H1 (cell line): ENCODE measurements at regions not wholly inside any gene's neighbourhood (a gene's known extent, or its start where the extent isn't known, plus 50 kb on each side); places are given as distances from the start of the nearest gene placed in this dataset.

Source experiments
- CTCF ChIA-PET: fragments of 300-600 bp; sonication (Branson Sonifier 250); formaldehyde crosslinking; loops from one replicate; lab custom pipeline; 2021; ENCODE audit not compliant: partially characterized antibody; lab: Charles Lee
- POLR2A ChIA-PET: fragments of 300-600 bp; sonication (Branson Sonifier 250); formaldehyde crosslinking; loops from one replicate; lab custom pipeline; 2021; ENCODE audit warnings: inconsistent platforms; ENCODE audit not compliant: partially characterized antibody; lab: Charles Lee
- DNase-seq, 2 experiments: peaks; one replicate each; pipeline versions ENCODE4 v3.0.0 to v3.0.0-alpha.2; 2010 to 2022; ENCODE audit warnings: low spot score in 2 of 2, low read depth in 1 of 2, mixed read lengths in 1 of 2
- FAIRE-seq: peaks from 2 replicates; lab custom pipeline; 2011; peaks lifted over from hg19 to GRCh38; lab: Jason Lieb, UNC
- H2AFZ ChIP-seq: 2 replicates; pipeline ENCODE4 v1.8.1; 2012; ENCODE audit warnings: low read length, inconsistent platforms
- H2AK5ac ChIP-seq: 2 replicates; pipeline ENCODE4 v1.6.1; 2013; ENCODE audit warnings: low read depth, low read length
- H2BK120ac ChIP-seq: replicated peaks from 2 replicates; pipeline ENCODE3; 2013; ENCODE audit warnings: low read depth, low read length, inconsistent platforms
- H2BK12ac ChIP-seq: 2 replicates; pipeline ENCODE4 v1.6.1; 2013; ENCODE audit warnings: low read depth, low read length
- H2BK15ac ChIP-seq: 2 replicates; pipeline ENCODE4 v1.6.1; 2013; ENCODE audit warnings: low read length
- H2BK20ac ChIP-seq: 2 replicates; pipeline ENCODE4 v1.6.1; 2013; ENCODE audit warnings: low read length
- H2BK5ac ChIP-seq: 2 replicates; pipeline ENCODE4 v1.6.1; 2013; ENCODE audit warnings: low read depth, low read length
- H3K14ac ChIP-seq: 2 replicates; pipeline ENCODE4 v1.6.1; 2013; ENCODE audit warnings: inconsistent platforms; ENCODE audit not compliant: insufficient read length
- H3K18ac ChIP-seq: 2 replicates; pipeline ENCODE4 v1.6.1; 2013; ENCODE audit warnings: low read length; ENCODE audit errors: extremely low read depth
- H3K23ac ChIP-seq: 2 replicates; pipeline ENCODE4 v1.6.1; 2013; ENCODE audit warnings: inconsistent platforms; ENCODE audit not compliant: insufficient read length
- H3K23me2 ChIP-seq: 2 replicates; pipeline ENCODE4 v1.6.1; 2013; ENCODE audit warnings: low read depth, low read length
- H3K27ac ChIP-seq: 2 replicates; pipeline ENCODE4 v1.6.1; 2011; ENCODE audit warnings: low read depth, low read length, inconsistent platforms
- H3K27me3 ChIP-seq, 4 experiments: replicated peaks in 1 of 4; 1 replicate in 1 of 4; 2 replicates in 3 of 4; pipeline versions ENCODE4 v1.6.1 to v1.8.1; 2011 to 2013; ENCODE audit warnings: low read length in 3 of 4, mild to moderate bottlenecking in 3 of 4, inconsistent platforms in 2 of 4, mixed read lengths in 2 of 4, moderate library complexity in 1 of 4; ENCODE audit not compliant: control insufficient read depth in 3 of 4, insufficient read depth in 3 of 4; ENCODE audit errors: extremely low read depth in 1 of 4
- H3K36me3 ChIP-seq, 4 experiments: 2 replicates each; pipeline versions ENCODE4 v1.6.1 to v1.8.1; 2011 to 2013; ENCODE audit warnings: mild to moderate bottlenecking in 4 of 4, low read length in 3 of 4, moderate library complexity in 2 of 4, control low read depth in 1 of 4, inconsistent platforms in 1 of 4; ENCODE audit not compliant: insufficient read depth in 4 of 4, control insufficient read depth in 2 of 4
- H3K4ac ChIP-seq: replicated peaks from 2 replicates; pipeline ENCODE3; 2013; ENCODE audit warnings: low read length, low read depth, mixed read lengths, inconsistent platforms; ENCODE audit not compliant: insufficient read length
- H3K4me1 ChIP-seq, 4 experiments: replicated peaks in 1 of 4; 1 replicate in 1 of 4; 2 replicates in 3 of 4; pipeline versions ENCODE4 v1.6.1 to v1.8.1; 2011 to 2013; ENCODE audit warnings: low read length in 3 of 4, inconsistent platforms in 2 of 4, mixed read lengths in 1 of 4; ENCODE audit not compliant: insufficient read depth in 4 of 4, control insufficient read depth in 3 of 4
- H3K4me2 ChIP-seq, 2 experiments: 2 replicates each; pipeline versions ENCODE4 v1.6.1 to v1.8.1; 2011 to 2013; ENCODE audit warnings: low read depth in 2 of 2, low read length in 2 of 2, control low read depth in 1 of 2, inconsistent platforms in 1 of 2, mild to moderate bottlenecking in 1 of 2; ENCODE audit not compliant: insufficient read depth in 1 of 2
- H3K4me3 ChIP-seq, 4 experiments: fragments of 200-600, 300-600 bp in 1 of 4; sonication (generic), shearing (Covaris generic), sonication (Bioruptor Twin) in 1 of 4; 2 replicates each; pipeline versions ENCODE4 v1.5.1 to v1.8.1; 2011 to 2016; ENCODE audit warnings: low read length in 4 of 4, low read depth in 3 of 4, control low read depth in 2 of 4, inconsistent platforms in 2 of 4, mild to moderate bottlenecking in 2 of 4, mixed read lengths in 1 of 4, moderate library complexity in 1 of 4; ENCODE audit not compliant: insufficient read depth in 2 of 4; ENCODE audit errors: extremely low read depth in 1 of 4
- H3K56ac ChIP-seq: replicated peaks from 2 replicates; pipeline ENCODE3; 2013; ENCODE audit warnings: low read depth, mild to moderate bottlenecking, mixed read lengths, low read length, inconsistent platforms; ENCODE audit not compliant: insufficient read length
- H3K79me1 ChIP-seq: 2 replicates; pipeline ENCODE4 v1.6.1; 2013; ENCODE audit warnings: low read depth, low read length, control low read depth
- H3K79me2 ChIP-seq, 2 experiments: 2 replicates each; pipeline versions ENCODE4 v1.6.1 to v1.8.1; 2012 to 2013; ENCODE audit warnings: low read length in 2 of 2, mild to moderate bottlenecking in 2 of 2, inconsistent platforms in 1 of 2; ENCODE audit not compliant: insufficient read depth in 2 of 2, control insufficient read depth in 1 of 2
- H3K9ac ChIP-seq, 4 experiments: replicated peaks in 1 of 4; 1 replicate in 1 of 4; 2 replicates in 3 of 4; pipeline versions ENCODE4 v1.6.1 to v1.8.1; 2011 to 2013; ENCODE audit warnings: low read depth in 3 of 4, low read length in 3 of 4, control low read depth in 2 of 4, mild to moderate bottlenecking in 2 of 4, moderate library complexity in 2 of 4, inconsistent platforms in 1 of 4; ENCODE audit errors: extremely low read depth in 1 of 4
- H3K9me3 ChIP-seq, 2 experiments: 2 replicates each; pipeline versions ENCODE4 v1.6.1 to v1.8.1; 2012 to 2013; ENCODE audit warnings: mild to moderate bottlenecking in 2 of 2, moderate library complexity in 2 of 2, control low read depth in 1 of 2, inconsistent platforms in 1 of 2, low read depth in 1 of 2, low read length in 1 of 2, mixed read lengths in 1 of 2; ENCODE audit not compliant: insufficient read depth in 2 of 2
- H4K20me1 ChIP-seq, 2 experiments: replicated peaks in 1 of 2; 2 replicates each; pipeline versions ENCODE3 to v1.8.1; 2011 to 2013; ENCODE audit warnings: inconsistent platforms in 2 of 2, low read length in 2 of 2, mild to moderate bottlenecking in 1 of 2; ENCODE audit not compliant: insufficient read depth in 2 of 2, control insufficient read depth in 1 of 2
- H4K5ac ChIP-seq: 2 replicates; pipeline ENCODE4 v1.6.1; 2013; ENCODE audit warnings: low read length, low read depth, mixed read lengths, inconsistent platforms; ENCODE audit not compliant: insufficient read length
- H4K8ac ChIP-seq: 2 replicates; pipeline ENCODE4 v1.8.0; 2013; ENCODE audit warnings: mild to moderate bottlenecking, moderate library complexity, low read length, inconsistent platforms; ENCODE audit not compliant: insufficient read depth; ENCODE audit errors: extremely low read depth
- H4K91ac ChIP-seq: replicated peaks from 2 replicates; pipeline ENCODE3; 2013; ENCODE audit warnings: low read length, mixed read lengths, inconsistent platforms; ENCODE audit not compliant: insufficient read length
- EZH2 ChIP-seq: fragments of 200-600 bp; sonication (generic); IDR thresholded peaks from 2 replicates; pipeline ENCODE4 v1.7.1; 2012; ENCODE audit warnings: low read depth, mild to moderate bottlenecking, moderate library complexity, low read length, inconsistent platforms; ENCODE audit not compliant: severe bottlenecking
- JUND ChIP-seq: IDR thresholded peaks from 2 replicates; pipeline ENCODE4 v1.6.1; 2011; ENCODE audit warnings: mild to moderate bottlenecking, improper control_type of control experiment, low read length
- SIX5 ChIP-seq: IDR thresholded peaks from 2 replicates; pipeline ENCODE4 v1.6.1; 2011; ENCODE audit warnings: mild to moderate bottlenecking, low read depth, low read length
- SP4 ChIP-seq: IDR thresholded peaks from 2 replicates; pipeline ENCODE4 v1.6.1; 2012; ENCODE audit warnings: low read length, inconsistent platforms
- TCF12 ChIP-seq: IDR thresholded peaks from 2 replicates; pipeline ENCODE4 v1.6.1; 2011; ENCODE audit warnings: low read depth, mild to moderate bottlenecking, low read length
- WGBS, 2 experiments: shearing (Covaris generic) in 1 of 2; methylation state at CpG; one replicate each; pipeline versions ENCODE4 v1.1.6 to v1.1.7; 2013 to 2015; ENCODE audit warnings: low lambda C conversion rate in 2 of 2, mixed read lengths in 2 of 2, inconsistent platforms in 1 of 2, low coverage in 1 of 2, missing lambda C conversion rate in 1 of 2; ENCODE audit not compliant: insufficient replicate concordance in 2 of 2, insufficient coverage in 1 of 2, insufficient read length in 1 of 2; ENCODE audit errors: extremely low coverage in 1 of 2, missing lambda C conversion rate in 1 of 2; 5-methylcytosine and 5-hydroxymethylcytosine counted together
- TF ChIP-seq, protein P1 (sequence below), 3 experiments: IDR thresholded peaks; 1 replicate in 2 of 3; 2 replicates in 1 of 3; pipeline versions ENCODE4 v1.5.1 to v1.6.1; 2011; ENCODE audit warnings: low read length in 3 of 3, mild to moderate bottlenecking in 3 of 3, inconsistent platforms in 2 of 3, low read depth in 1 of 3, moderate library complexity in 1 of 3; ENCODE audit not compliant: insufficient read depth in 1 of 3; ENCODE audit errors: control extremely low read depth in 1 of 3

DNA sequence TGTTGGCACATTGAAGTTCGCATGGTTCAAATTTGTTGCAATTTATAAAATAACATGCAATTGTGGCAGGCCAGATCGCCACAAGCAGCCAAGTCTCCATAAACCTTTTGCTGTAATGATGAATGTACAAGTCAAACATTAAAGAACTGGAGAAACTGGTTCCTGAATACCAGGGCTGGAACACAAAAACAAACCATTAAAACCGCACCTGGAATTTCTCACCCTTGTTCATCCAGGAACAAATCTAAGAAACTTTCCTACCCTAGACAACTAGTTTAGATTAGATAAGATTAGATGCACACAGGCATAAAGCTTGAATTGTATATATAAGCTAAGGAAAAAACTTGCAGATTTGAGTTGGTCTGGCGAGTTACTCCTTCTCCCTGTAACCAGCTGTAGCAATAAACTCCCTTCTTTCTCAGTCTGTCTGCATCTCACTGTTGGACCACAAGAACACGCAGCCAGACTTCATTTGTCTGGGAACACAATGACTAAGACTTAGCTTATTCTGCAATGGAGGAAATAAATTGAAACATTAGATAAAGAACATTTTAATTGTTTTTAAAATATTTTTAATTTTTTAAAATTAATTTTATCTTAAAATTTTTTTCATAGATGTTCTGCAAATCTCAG, 1835.5 kb upstream of the LRRTM1 start:
- no peaks in the 10 kb centered on the region for H3K36me3 ChIP-seq
- no peak overlapping the region for H4K91ac ChIP-seq
- ChIA-PET POLR2A (no interaction called here), CTCF (no interaction called here)
- no peaks in the 10 kb centered on the region for H3K4me1 ChIP-seq
- H3K23ac ChIP-seq, result no peak overlapping the region
- H3K4me2 ChIP-seq, result no peak overlapping the region
- H3K4ac ChIP-seq, result no peak overlapping the region
- H3K23me2 ChIP-seq, result no peaks in the 10 kb centered on the region
- no peak overlapping the region for H3K4me3 ChIP-seq
- no peaks in the 10 kb centered on the region for H3K79me2 ChIP-seq
- no peak overlapping the region for H4K8ac ChIP-seq
- H2BK120ac ChIP-seq, result no peak overlapping the region
- no peak for TF ChIP-seq SIX5
- no peak for TF ChIP-seq JUND
- TF ChIP-seq SP4, result no peak
- no peak for TF ChIP-seq EZH2
- no peak for TF ChIP-seq TCF12
- TF ChIP-seq, protein P1, sequence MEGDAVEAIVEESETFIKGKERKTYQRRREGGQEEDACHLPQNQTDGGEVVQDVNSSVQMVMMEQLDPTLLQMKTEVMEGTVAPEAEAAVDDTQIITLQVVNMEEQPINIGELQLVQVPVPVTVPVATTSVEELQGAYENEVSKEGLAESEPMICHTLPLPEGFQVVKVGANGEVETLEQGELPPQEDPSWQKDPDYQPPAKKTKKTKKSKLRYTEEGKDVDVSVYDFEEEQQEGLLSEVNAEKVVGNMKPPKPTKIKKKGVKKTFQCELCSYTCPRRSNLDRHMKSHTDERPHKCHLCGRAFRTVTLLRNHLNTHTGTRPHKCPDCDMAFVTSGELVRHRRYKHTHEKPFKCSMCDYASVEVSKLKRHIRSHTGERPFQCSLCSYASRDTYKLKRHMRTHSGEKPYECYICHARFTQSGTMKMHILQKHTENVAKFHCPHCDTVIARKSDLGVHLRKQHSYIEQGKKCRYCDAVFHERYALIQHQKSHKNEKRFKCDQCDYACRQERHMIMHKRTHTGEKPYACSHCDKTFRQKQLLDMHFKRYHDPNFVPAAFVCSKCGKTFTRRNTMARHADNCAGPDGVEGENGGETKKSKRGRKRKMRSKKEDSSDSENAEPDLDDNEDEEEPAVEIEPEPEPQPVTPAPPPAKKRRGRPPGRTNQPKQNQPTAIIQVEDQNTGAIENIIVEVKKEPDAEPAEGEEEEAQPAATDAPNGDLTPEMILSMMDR (IDR thresholded peaks at IDR 0.05; ENCODE audit: control extremely low read depth in 1 of 3, insufficient read depth in 1 of 3, low read depth in 1 of 3, low read length in 3 of 3), result no peak
- H3K14ac ChIP-seq, result no peak overlapping the region
- no peak overlapping the region for H3K18ac ChIP-seq
- H2BK15ac ChIP-seq, result no peak overlapping the region
- no peaks in the 10 kb centered on the region for H3K79me1 ChIP-seq
- H3K27me3 ChIP-seq, result no peaks in the 10 kb centered on the region
- FAIRE-seq, result no peak
- no peaks in the 10 kb centered on the region for H3K9me3 ChIP-seq
- H3K9ac ChIP-seq, result no peak overlapping the region
- H2BK5ac ChIP-seq, result no peak overlapping the region
- H2BK12ac ChIP-seq, result no peak overlapping the region
- WGBS, 2 experiments, result 88% methylated on average over 5 of the region's 5 CpGs; no CpG with 5 or more reads in 1 of the 2 experiments
- no peak overlapping the region for H4K5ac ChIP-seq
- H2AFZ ChIP-seq, result no peak overlapping the region
- no peak overlapping the region for H2BK20ac ChIP-seq
- no peaks in the 10 kb centered on the region for H4K20me1 ChIP-seq
- no peak overlapping the region for H2AK5ac ChIP-seq
- H3K56ac ChIP-seq, result no peak overlapping the region
- H3K27ac ChIP-seq, result no peak overlapping the region
- no peak for DNase-seq
